Liver (tissue), 8 donors: ENCODE measurements at regions not wholly inside any gene's neighbourhood (a gene's known extent, or its start where the extent isn't known, plus 50 kb on each side); places are given as distances from the start of the nearest gene placed in this dataset.

ENCODE experiments used
- DNase-seq: peaks from one replicate; pipeline ENCODE4 v3.0.0-alpha.2; 2017; ENCODE audit warnings: low spot score
- H3K27ac ChIP-seq, 2 donors: one replicate each; pipeline ENCODE4 v1.7.0; 2013; ENCODE audit warnings: inconsistent platforms in 2 of 2, low read length in 2 of 2, control low read depth in 1 of 2, low read depth in 1 of 2, mild to moderate bottlenecking in 1 of 2
- H3K27me3 ChIP-seq, 4 donors: one replicate each; pipeline versions ENCODE4 v1.6.1 to v1.7.0; 2013; ENCODE audit warnings: low read length in 3 of 4, inconsistent platforms in 1 of 4, mild to moderate bottlenecking in 1 of 4, moderate library complexity in 1 of 4; ENCODE audit not compliant: control insufficient read depth in 4 of 4, insufficient read depth in 4 of 4
- H3K36me3 ChIP-seq, 4 donors: one replicate each; pipeline versions ENCODE4 v1.6.1 to v1.7.0; 2013; ENCODE audit warnings: low read length in 3 of 4, mild to moderate bottlenecking in 3 of 4, low read depth in 1 of 4, moderate library complexity in 1 of 4; ENCODE audit not compliant: control insufficient read depth in 4 of 4, insufficient read depth in 3 of 4
- H3K4me1 ChIP-seq, 4 donors: one replicate each; pipeline versions ENCODE4 v1.6.1 to v1.7.0; 2013; ENCODE audit warnings: low read length in 3 of 4, mild to moderate bottlenecking in 3 of 4, moderate library complexity in 1 of 4; ENCODE audit not compliant: control insufficient read depth in 4 of 4, insufficient read depth in 4 of 4
- H3K4me3 ChIP-seq, 3 donors: one replicate each; pipeline versions ENCODE4 v1.6.1 to v1.7.0; 2013; ENCODE audit warnings: low read length in 3 of 3, control low read depth in 1 of 3, low read depth in 1 of 3, mild to moderate bottlenecking in 1 of 3
- H3K9ac ChIP-seq, 2 donors: one replicate each; pipeline ENCODE4 v1.7.0; 2013; ENCODE audit warnings: low read length in 2 of 2, mild to moderate bottlenecking in 2 of 2, moderate library complexity in 2 of 2, control low read depth in 1 of 2, low read depth in 1 of 2
- H3K9me3 ChIP-seq, 4 donors: one replicate each; pipeline versions ENCODE4 v1.6.1 to v1.7.0; 2013; ENCODE audit warnings: low read length in 3 of 4; ENCODE audit not compliant: control insufficient read depth in 4 of 4
- EGR1 ChIP-seq, 2 donors: IDR thresholded peaks; 2 replicates each; pipeline ENCODE4 v1.6.1; 2016 to 2018; ENCODE audit warnings: antibody characterized with exemption in 2 of 2, low read depth in 2 of 2
- FOXA2 ChIP-seq: IDR thresholded peaks from 2 replicates; pipeline ENCODE4 v1.6.1; 2016; ENCODE audit warnings: antibody characterized with exemption
- HNF4A ChIP-seq, 2 donors: conservative IDR thresholded peaks; 2 replicates each; pipeline ENCODE4 v1.6.1; 2016; ENCODE audit warnings: antibody characterized with exemption in 2 of 2, mild to moderate bottlenecking in 2 of 2
- HNF4G ChIP-seq: IDR thresholded peaks from 2 replicates; pipeline ENCODE4 v1.6.1; 2016; ENCODE audit warnings: antibody characterized with exemption
- JUND ChIP-seq, 2 donors: IDR thresholded peaks; 2 replicates each; pipeline ENCODE4 v1.6.1; 2016; ENCODE audit warnings: antibody characterized with exemption in 2 of 2
- NR2F2 ChIP-seq: IDR thresholded peaks from 2 replicates; pipeline ENCODE4 v1.6.1; 2016; ENCODE audit warnings: antibody characterized with exemption
- RAD21 ChIP-seq, 2 donors: IDR thresholded peaks; 2 replicates each; pipeline ENCODE4 v1.6.1; 2016; ENCODE audit warnings: antibody characterized with exemption in 2 of 2, mild to moderate bottlenecking in 2 of 2
- RXRA ChIP-seq, 2 donors: IDR thresholded peaks; 2 replicates each; pipeline ENCODE4 v1.6.1; 2017 to 2018; ENCODE audit warnings: antibody characterized with exemption in 2 of 2, mild to moderate bottlenecking in 1 of 2
- TAF1 ChIP-seq: conservative IDR thresholded peaks from 2 replicates; pipeline ENCODE4 v1.6.1; 2016; ENCODE audit warnings: antibody characterized with exemption, mild to moderate bottlenecking
- YY1 ChIP-seq: IDR thresholded peaks from 2 replicates; pipeline ENCODE4 v1.6.1; 2016; ENCODE audit warnings: antibody characterized with exemption, mild to moderate bottlenecking
- WGBS: extraction: QIAGEN DNeasy Blood & Tissue Kit; methylation state at CpG from one replicate; pipeline ENCODE4 v1.1.7; 2013; 5-methylcytosine and 5-hydroxymethylcytosine counted together
- TF ChIP-seq, protein P1 (sequence below): fragments of 150-350 bp; IDR thresholded peaks from 2 replicates; pipeline ENCODE4 v1.5.1; 2017; ENCODE audit warnings: improper control_type of control experiment, low read depth, low read length; ENCODE audit not compliant: missing input control
- TF ChIP-seq, protein P2 (sequence below): IDR thresholded peaks from 2 replicates; pipeline ENCODE4 v1.6.1; 2016; ENCODE audit warnings: antibody characterized with exemption
- TF ChIP-seq, protein P3 (sequence below): IDR thresholded peaks from 2 replicates; pipeline ENCODE4 v1.6.1; 2016; ENCODE audit warnings: antibody characterized with exemption
- donor health status: healthy.
- donor health status: healthy.
- donor health status: healthy.
- donor health status: healthy.
- donor health status: healthy.

DNA sequence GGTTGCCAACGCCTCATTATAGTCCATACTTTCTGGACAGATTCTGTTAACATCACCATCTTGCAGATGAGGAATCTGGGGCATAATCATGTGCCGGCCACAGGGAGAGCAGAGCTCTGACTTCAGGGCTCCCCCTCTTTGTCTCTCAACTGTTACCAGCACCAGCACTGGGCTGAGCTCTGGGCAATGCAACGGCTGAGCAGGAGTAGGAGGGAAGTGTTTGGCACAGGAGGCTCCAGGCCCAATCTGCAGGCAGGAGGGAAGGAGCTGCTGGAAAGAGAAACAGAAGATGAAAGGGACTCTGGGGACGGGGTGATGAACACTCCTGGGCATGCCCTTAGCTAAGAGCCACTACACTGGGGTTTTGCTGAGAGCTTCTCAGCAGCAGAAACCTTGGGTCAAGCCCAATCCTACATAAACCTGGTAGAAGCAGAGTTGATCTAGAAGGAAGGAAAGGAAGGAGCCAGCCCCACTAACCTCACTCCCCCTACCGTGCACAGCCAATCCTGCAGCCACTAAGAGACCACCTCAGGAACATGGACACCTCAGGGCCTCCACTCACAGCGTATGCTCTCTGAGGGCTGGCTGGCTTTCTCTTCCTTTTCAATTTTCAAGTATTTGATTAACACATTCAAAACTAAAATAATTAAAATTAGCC lies 73.1 kb upstream of the SPATA12 start (continued):
- TF ChIP-seq, protein P1, sequence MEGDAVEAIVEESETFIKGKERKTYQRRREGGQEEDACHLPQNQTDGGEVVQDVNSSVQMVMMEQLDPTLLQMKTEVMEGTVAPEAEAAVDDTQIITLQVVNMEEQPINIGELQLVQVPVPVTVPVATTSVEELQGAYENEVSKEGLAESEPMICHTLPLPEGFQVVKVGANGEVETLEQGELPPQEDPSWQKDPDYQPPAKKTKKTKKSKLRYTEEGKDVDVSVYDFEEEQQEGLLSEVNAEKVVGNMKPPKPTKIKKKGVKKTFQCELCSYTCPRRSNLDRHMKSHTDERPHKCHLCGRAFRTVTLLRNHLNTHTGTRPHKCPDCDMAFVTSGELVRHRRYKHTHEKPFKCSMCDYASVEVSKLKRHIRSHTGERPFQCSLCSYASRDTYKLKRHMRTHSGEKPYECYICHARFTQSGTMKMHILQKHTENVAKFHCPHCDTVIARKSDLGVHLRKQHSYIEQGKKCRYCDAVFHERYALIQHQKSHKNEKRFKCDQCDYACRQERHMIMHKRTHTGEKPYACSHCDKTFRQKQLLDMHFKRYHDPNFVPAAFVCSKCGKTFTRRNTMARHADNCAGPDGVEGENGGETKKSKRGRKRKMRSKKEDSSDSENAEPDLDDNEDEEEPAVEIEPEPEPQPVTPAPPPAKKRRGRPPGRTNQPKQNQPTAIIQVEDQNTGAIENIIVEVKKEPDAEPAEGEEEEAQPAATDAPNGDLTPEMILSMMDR: no peak
- no peak for TF ChIP-seq RXRA (IDR thresholded peaks at IDR 0.05)

DNA sequence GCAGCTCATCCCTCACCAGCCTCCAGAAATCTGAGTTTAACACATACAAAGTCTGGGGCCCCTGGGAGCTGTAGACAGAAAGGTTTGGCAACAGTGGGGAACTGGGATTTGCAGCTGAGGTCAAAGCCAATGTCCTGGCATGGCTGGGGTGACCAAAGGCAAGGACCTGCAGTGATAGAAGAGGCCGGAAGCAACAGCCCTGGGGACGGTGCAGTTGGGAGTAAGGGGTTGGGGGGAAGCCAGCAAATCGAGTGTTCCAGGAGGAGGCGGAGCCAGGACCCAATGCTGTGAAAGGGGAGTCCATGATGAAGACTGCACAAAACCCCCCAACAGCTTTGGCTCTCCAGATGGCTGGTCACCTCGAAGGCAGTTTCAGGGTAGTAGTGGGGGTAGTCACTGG lies 74.1 kb upstream of the SPATA12 start:
- DNase-seq: no peak
- H3K4me3 ChIP-seq: no peak overlapping the region
- H3K9ac ChIP-seq: no peak overlapping the region
- no peaks in the 10 kb centered on the region for H3K36me3 ChIP-seq
- TF ChIP-seq, protein P2, sequence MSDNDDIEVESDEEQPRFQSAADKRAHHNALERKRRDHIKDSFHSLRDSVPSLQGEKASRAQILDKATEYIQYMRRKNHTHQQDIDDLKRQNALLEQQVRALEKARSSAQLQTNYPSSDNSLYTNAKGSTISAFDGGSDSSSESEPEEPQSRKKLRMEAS: no peak
- TF ChIP-seq RAD21 (IDR thresholded peaks at IDR 0.05): no peak
- TF ChIP-seq TAF1: no peak
- TF ChIP-seq YY1: no peak
- TF ChIP-seq HNF4A (conservative IDR thresholded peaks at IDR 0.05): no peak
- H3K27me3 ChIP-seq: peaks cover 0 to 4% (median 0%) of the 10 kb centered on the region in 4 donors
- no peak overlapping the region for H3K27ac ChIP-seq
- H3K9me3 ChIP-seq: no peaks in the 10 kb centered on the region
- 76% methylated on average over 5 of the region's 5 CpGs for WGBS
- H3K4me1 ChIP-seq: no peaks in the 10 kb centered on the region

DNA sequence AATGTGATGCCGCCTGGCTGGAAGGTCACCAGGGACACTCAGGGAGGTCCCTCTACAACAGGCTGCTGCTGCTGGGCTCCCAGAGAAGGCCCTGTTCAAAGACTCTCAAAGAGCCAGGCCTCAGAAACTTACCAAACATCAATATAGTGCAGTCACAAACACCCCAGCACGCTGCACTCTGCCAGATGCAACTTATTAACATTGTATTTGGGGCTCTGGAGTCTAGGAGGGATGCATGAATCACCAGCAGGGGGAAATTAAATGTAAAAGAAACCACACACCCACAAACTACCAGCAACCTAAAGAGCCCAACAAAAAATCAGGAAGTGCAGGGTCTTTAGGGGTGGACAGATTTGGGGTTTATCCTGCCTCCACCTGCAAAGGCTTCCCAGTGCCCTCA lies 74.6 kb upstream of the SPATA12 start:
- 92% methylated on average over 2 of the region's 2 CpGs for WGBS
- Histone ChIP-seq H3K4me3 (no peak overlapping the region), H3K36me3 (no peaks in the 10 kb centered on the region), H3K9me3 (no peaks in the 10 kb centered on the region), H3K27ac (no peak overlapping the region), H3K9ac (no peak overlapping the region), H3K4me1 (no peaks in the 10 kb centered on the region), H3K27me3 (peaks cover 0 to 4% (median 0%) of the 10 kb centered on the region in 4 donors)
- DNase-seq: no peak
- TF ChIP-seq HNF4A (conservative IDR thresholded peaks at IDR 0.05) (no peak), JUND (IDR thresholded peaks at IDR 0.05) (no peak), FOXA2 (no peak), RAD21 (IDR thresholded peaks at IDR 0.05) (no peak), TAF1 (no peak), NR2F2 (no peak), HNF4G (no peak), EGR1 (IDR thresholded peaks at IDR 0.05; ENCODE audit: low read depth in 2 of 2) (no peak)
- TF ChIP-seq, protein P1: no peak
- TF ChIP-seq, protein P3, sequence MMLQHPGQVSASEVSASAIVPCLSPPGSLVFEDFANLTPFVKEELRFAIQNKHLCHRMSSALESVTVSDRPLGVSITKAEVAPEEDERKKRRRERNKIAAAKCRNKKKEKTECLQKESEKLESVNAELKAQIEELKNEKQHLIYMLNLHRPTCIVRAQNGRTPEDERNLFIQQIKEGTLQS: no peak
